ENCODE measurements at regions not wholly inside any gene's neighbourhood (a gene's known extent, or its start where the extent isn't known, plus 50 kb on each side); places are given as distances from the start of the nearest gene placed in this dataset.

DNA sequence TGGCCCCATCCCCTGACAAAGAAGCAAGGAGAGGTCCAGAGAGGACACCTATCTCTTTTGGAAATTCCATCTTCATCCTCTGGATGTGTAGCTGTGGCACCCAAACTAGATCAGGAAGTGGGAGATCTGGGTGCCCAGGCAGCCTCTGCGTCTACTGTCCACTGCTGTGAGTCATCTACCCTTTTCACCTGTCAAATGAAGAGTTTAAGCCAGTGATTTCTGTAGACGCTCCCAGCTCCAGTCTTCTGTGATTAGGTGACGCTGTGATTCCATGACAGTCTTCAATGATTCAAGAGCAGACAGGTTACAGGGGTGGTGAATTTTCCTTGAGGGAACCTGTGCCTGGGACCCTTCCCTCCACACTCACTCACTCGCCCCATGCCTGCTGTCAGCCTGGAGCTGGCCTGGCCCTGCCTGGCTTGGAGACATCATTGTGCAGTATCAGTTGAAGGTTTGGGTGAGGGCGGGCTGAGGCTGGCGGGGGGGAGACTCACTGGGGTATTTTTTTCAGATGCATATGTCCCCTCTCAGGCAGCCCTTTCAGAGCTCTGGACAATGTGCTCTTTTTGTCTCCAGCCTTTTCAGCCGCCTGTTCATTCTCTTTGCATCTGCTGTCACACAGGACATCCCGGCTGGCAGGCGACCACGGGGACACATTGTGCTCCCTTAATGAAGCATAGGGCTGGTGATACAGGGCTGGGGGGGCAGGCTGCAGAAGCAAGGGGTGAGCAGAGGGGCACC lies 56.8 kb upstream of the PARP11 start:
- intact Hi-C loops (cut with micrococcal nuclease) = no loop called here

DNA sequence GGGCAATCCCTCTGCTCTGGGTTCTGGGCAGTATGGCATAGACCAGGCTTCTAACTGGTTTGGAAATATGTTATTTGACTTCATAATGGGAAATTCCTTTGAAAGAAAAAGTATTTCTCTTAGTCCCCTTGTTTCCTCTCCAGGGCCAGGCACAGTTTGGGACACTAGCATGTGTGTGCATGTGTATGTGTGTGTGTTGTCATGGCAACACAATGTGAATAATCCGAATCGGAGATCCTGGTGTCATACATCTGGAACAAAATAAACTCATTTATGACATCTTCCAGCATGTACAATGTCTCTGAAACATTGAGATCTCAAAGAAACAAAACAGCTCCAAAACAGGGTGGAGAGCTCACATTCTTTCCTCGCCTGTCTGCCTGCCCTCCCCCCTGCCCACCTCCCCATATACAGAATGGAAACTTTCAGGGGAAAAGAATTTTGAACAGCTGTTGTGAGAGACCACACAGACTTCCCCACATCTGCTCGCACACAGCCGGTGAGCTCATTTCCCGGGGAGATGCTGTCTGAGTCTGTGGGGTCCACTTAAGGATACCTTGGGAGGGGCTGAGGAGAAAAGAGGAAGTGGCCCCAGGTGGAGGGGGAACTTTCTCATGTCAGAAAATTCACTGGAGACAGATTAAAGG lies 55.5 kb upstream of the PARP11 start:
- Mint-ChIP-seq H3K4me1 (peaks cover 5% of the 10 kb centered on the region), H3K4me3 (no peak overlapping the region), H3K27me3 (peaks cover 72% of the 10 kb centered on the region), H3K27ac (no peak overlapping the region), H3K9me3 (ENCODE audit: insufficient read depth) (no peaks in the 10 kb centered on the region)
- no peak overlapping the region for H3K9ac ChIP-seq (ENCODE audit: low read length)
- no peak overlapping the region for H3K27ac ChIP-seq (ENCODE audit: low read length in 2 of 2)
- no peak for TF ChIP-seq EZH2 (IDR thresholded peaks at IDR 0.05; ENCODE audit: borderline replicate concordance, insufficient read depth, low read depth, low read length, poor library complexity, severe bottlenecking)
- TF ChIP-seq, protein P1, sequence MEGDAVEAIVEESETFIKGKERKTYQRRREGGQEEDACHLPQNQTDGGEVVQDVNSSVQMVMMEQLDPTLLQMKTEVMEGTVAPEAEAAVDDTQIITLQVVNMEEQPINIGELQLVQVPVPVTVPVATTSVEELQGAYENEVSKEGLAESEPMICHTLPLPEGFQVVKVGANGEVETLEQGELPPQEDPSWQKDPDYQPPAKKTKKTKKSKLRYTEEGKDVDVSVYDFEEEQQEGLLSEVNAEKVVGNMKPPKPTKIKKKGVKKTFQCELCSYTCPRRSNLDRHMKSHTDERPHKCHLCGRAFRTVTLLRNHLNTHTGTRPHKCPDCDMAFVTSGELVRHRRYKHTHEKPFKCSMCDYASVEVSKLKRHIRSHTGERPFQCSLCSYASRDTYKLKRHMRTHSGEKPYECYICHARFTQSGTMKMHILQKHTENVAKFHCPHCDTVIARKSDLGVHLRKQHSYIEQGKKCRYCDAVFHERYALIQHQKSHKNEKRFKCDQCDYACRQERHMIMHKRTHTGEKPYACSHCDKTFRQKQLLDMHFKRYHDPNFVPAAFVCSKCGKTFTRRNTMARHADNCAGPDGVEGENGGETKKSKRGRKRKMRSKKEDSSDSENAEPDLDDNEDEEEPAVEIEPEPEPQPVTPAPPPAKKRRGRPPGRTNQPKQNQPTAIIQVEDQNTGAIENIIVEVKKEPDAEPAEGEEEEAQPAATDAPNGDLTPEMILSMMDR (IDR thresholded peaks at IDR 0.05) = no peak
- H3K79me2 ChIP-seq (ENCODE audit: control insufficient read depth, insufficient read depth, low read length) = no peaks in the 10 kb centered on the region
- peaks cover 0 to 41% (median 13%) of the 10 kb centered on the region in 4 experiments for H3K27me3 ChIP-seq (replicated peaks in 1 of 4; ENCODE audit: control extremely low read depth in 1 of 4, control insufficient read depth in 3 of 4, insufficient read depth in 4 of 4, low read length in 3 of 4)
- H3K4me1 ChIP-seq (ENCODE audit: control insufficient read depth in 2 of 2, insufficient read depth in 2 of 2, low read length in 2 of 2) = peaks cover 5 to 6% of the 10 kb centered on the region in 2 donors
- H3K9me3 ChIP-seq (ENCODE audit: control extremely low read depth in 1 of 3, control insufficient read depth in 2 of 3, insufficient read depth in 1 of 3, low read length in 2 of 3) = no peaks in the 10 kb centered on the region
- no peaks in the 10 kb centered on the region for H3K36me3 ChIP-seq (replicated peaks in 1 of 2; ENCODE audit: control extremely low read depth in 1 of 2, control insufficient read depth in 1 of 2, extremely low read depth in 1 of 2, insufficient read depth in 2 of 2, low read length in 1 of 2)
- H2AFZ ChIP-seq (ENCODE audit: insufficient read depth, low read depth, low read length, poor library complexity, severe bottlenecking) = no peak overlapping the region
- CTCF ChIA-PET = no interaction called here
- no peak overlapping the region for H3K4me2 ChIP-seq (replicated peaks; ENCODE audit: low read depth, low read length, poor library complexity, severe bottlenecking)
- ATAC-seq (ENCODE audit: low read depth) = no peak
- POLR2A ChIA-PET = no interaction called here
- intact Hi-C loops (cut with micrococcal nuclease) = no loop called here
- H4K20me1 ChIP-seq (ENCODE audit: control insufficient read depth, insufficient read depth, low read length, poor library complexity, severe bottlenecking) = no peaks in the 10 kb centered on the region
- DNase-seq = no peak
- WGBS (ENCODE audit: insufficient coverage) = no CpG with 5 or more reads among the region's 6 CpGs
- no peak overlapping the region for H3K4me3 ChIP-seq (ENCODE audit: control extremely low read depth in 1 of 5, extremely low read depth in 1 of 5, insufficient read depth in 1 of 5, low read depth in 2 of 5, low read length in 4 of 5)

More for the DNA sequence above, 56.8 kb upstream of the PARP11 start:
- Histone ChIP-seq H3K27me3 (replicated peaks in 1 of 4; ENCODE audit: control extremely low read depth in 1 of 4, control insufficient read depth in 3 of 4, insufficient read depth in 4 of 4, low read length in 3 of 4) (peaks cover 0 to 40% (median 14%) of the 10 kb centered on the region in 4 experiments), H3K4me3 (ENCODE audit: control extremely low read depth in 1 of 5, extremely low read depth in 1 of 5, insufficient read depth in 1 of 5, low read depth in 2 of 5, low read length in 4 of 5) (no peak overlapping the region), H3K4me2 (replicated peaks; ENCODE audit: low read depth, low read length, poor library complexity, severe bottlenecking) (no peak overlapping the region), H3K79me2 (ENCODE audit: control insufficient read depth, insufficient read depth, low read length) (no peaks in the 10 kb centered on the region), H3K9ac (ENCODE audit: low read length) (no peak overlapping the region), H3K36me3 (replicated peaks in 1 of 2; ENCODE audit: control extremely low read depth in 1 of 2, control insufficient read depth in 1 of 2, extremely low read depth in 1 of 2, insufficient read depth in 2 of 2, low read length in 1 of 2) (no peaks in the 10 kb centered on the region), H3K9me3 (ENCODE audit: control extremely low read depth in 1 of 3, control insufficient read depth in 2 of 3, insufficient read depth in 1 of 3, low read length in 2 of 3) (no peaks in the 10 kb centered on the region), H2AFZ (ENCODE audit: insufficient read depth, low read depth, low read length, poor library complexity, severe bottlenecking) (no peak overlapping the region), H4K20me1 (ENCODE audit: control insufficient read depth, insufficient read depth, low read length, poor library complexity, severe bottlenecking) (no peaks in the 10 kb centered on the region), H3K4me1 (ENCODE audit: control insufficient read depth in 2 of 2, insufficient read depth in 2 of 2, low read length in 2 of 2) (peaks cover 5 to 6% of the 10 kb centered on the region in 2 donors), H3K27ac (ENCODE audit: low read length in 2 of 2) (no peak overlapping the region)
- H3K9me3 Mint-ChIP-seq (ENCODE audit: insufficient read depth) = no peaks in the 10 kb centered on the region
- CTCF ChIA-PET = no interaction called here
- peaks cover 76% of the 10 kb centered on the region for H3K27me3 Mint-ChIP-seq
- DNase-seq (no peak), ATAC-seq (ENCODE audit: low read depth) (no peak)
- WGBS (ENCODE audit: insufficient coverage) = 93% methylated on average over 3 of the region's 10 CpGs
- TF ChIP-seq EZH2 (IDR thresholded peaks at IDR 0.05; ENCODE audit: borderline replicate concordance, insufficient read depth, low read depth, low read length, poor library complexity, severe bottlenecking) = no peak
- TF ChIP-seq, protein P1 (IDR thresholded peaks at IDR 0.05) = no peak
- H3K4me3 Mint-ChIP-seq = no peak overlapping the region
- H3K4me1 Mint-ChIP-seq = peaks cover 8% of the 10 kb centered on the region
- POLR2A ChIA-PET = no interaction called here
- no peak overlapping the region for H3K27ac Mint-ChIP-seq
